Naive B cell (primary cell): ENCODE measurements at regions not wholly inside any gene's neighbourhood (a gene's known extent, or its start where the extent isn't known, plus 50 kb on each side); places are given as distances from the start of the nearest gene placed in this dataset.
A peak's percentile ranks its signal among the peaks of the same experiment; 100 is the strongest.
"Not testable (repeated sequence)": the region's sequence is repeated elsewhere in the genome, so short reads cannot be mapped to it uniquely, and the experiment has no call there.

Experiments used
- ATAC-seq, 2 donors: fragments of 150-1000 bp; cut with Tn5 transposase; 2 replicates each; pipeline ENCODE4 v1.10.0; 2021; ENCODE audit warnings: low read depth in 2 of 2, mild to moderate bottlenecking in 2 of 2, moderate library complexity in 2 of 2
- DNase-seq: peaks from one replicate; pipeline ENCODE4 v3.0.0; 2022
- H3K27ac Mint-ChIP-seq, 6 donors: one replicate each; pipeline ENCODE4 v1.8.0; 2020 to 2022; ENCODE audit warnings: mild to moderate bottlenecking in 6 of 6, mixed read lengths in 6 of 6, moderate library complexity in 5 of 6, inconsistent platforms in 2 of 6
- H3K27me3 Mint-ChIP-seq, 3 donors: one replicate each; pipeline ENCODE4 v1.8.0; 2021 to 2022; ENCODE audit warnings: mixed read lengths in 3 of 3, mild to moderate bottlenecking in 1 of 3
- H3K36me3 Mint-ChIP-seq, 2 donors: one replicate each; pipeline ENCODE4 v1.8.0; 2020 to 2022; ENCODE audit warnings: mixed read lengths in 2 of 2, inconsistent platforms in 1 of 2, mild to moderate bottlenecking in 1 of 2
- H3K4me1 Mint-ChIP-seq, 3 donors: one replicate each; pipeline ENCODE4 v1.8.0; 2020 to 2022; ENCODE audit warnings: mixed read lengths in 3 of 3, inconsistent platforms in 1 of 3, mild to moderate bottlenecking in 1 of 3, moderate library complexity in 1 of 3
- H3K4me3 Mint-ChIP-seq, 8 donors: one replicate each; pipeline ENCODE4 v1.8.0; 2020 to 2022; ENCODE audit warnings: mild to moderate bottlenecking in 8 of 8, mixed read lengths in 8 of 8, moderate library complexity in 8 of 8, inconsistent platforms in 2 of 8
- H3K9me3 Mint-ChIP-seq, 7 donors: one replicate each; pipeline ENCODE4 v1.8.0; 2020 to 2022; ENCODE audit warnings: mixed read lengths in 7 of 7, mild to moderate bottlenecking in 5 of 7, inconsistent platforms in 2 of 7, moderate library complexity in 1 of 7

DNA sequence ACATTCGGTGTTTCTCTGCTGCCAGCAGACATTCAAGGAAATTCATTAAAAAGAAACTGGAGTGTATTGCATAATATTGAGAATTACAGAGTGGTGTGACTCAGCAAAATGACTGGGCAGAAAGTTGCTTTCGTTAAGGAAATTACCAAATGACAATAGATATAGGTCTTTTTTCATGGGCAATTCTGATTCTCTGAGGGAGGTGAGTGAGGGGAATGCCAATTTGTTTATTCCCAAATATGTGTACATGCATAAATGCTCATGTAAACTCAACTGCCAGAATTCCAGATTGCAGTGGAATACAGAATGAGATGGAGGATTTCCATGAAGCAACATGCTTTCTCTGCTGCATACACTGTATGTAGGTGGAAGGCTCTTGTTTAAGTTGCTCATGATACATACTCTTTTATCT, 1730.1 kb downstream of the SLITRK5 start:
- H3K27ac Mint-ChIP-seq: no peak overlapping the region

GRCh38 chr13:89402211-89402610, 1731.0 kb downstream of the SLITRK5 start:
- DNase-seq (no peak), ATAC-seq (no peak)
- Mint-ChIP-seq H3K9me3 (peaks cover 0 to 13% (median 4%) of the 10 kb centered on the region in 7 donors), H3K36me3 (no peaks in the 10 kb centered on the region), H3K27ac (peak overlapping the region in 1 of 6 donors; percentile 35), H3K4me1 (no peaks in the 10 kb centered on the region), H3K27me3 (no peaks in the 10 kb centered on the region), H3K4me3 (no peak overlapping the region)

More for the DNA sequence above, 1730.1 kb downstream of the SLITRK5 start:
- Mint-ChIP-seq H3K9me3 (peaks cover 0 to 13% (median 4%) of the 10 kb centered on the region in 7 donors), H3K4me3 (no peak overlapping the region), H3K4me1 (no peaks in the 10 kb centered on the region), H3K36me3 (no peaks in the 10 kb centered on the region), H3K27me3 (no peaks in the 10 kb centered on the region)
- no peak for DNase-seq
- no peak for ATAC-seq

DNA sequence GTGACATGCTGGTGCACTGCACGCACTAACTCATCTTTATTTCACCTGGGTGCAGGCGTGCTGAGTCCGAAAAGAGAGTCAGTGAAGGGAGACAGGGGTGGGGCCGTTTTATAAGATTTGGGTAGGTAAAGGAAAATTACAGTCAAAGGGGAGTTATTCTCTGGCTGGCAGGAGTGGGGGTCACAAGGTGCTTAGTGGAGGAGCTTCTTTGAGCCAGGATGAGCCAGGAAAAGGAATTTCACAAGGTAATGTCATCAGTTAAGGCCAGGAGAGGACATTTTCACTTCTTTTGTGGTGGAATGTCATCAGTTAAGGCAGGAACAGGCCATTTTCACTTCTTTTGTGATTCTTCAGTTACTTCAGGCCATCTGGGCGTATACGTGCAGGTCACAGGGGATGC, 1734.9 kb downstream of the SLITRK5 start:
- H3K36me3 Mint-ChIP-seq: not testable (repeated sequence)

GRCh38 chr13:89407357-89407756, 1736.2 kb downstream of the SLITRK5 start:
- H3K27me3 Mint-ChIP-seq: no peaks in the 10 kb centered on the region
- no peak for DNase-seq
- H3K4me3 Mint-ChIP-seq: no peak overlapping the region
- H3K4me1 Mint-ChIP-seq: no peaks in the 10 kb centered on the region
- no peak overlapping the region for H3K27ac Mint-ChIP-seq
- ATAC-seq: no peak
- H3K36me3 Mint-ChIP-seq: no peaks in the 10 kb centered on the region
- H3K9me3 Mint-ChIP-seq: peaks cover 0 to 6% (median 0%) of the 10 kb centered on the region in 7 donors

More for the DNA sequence above, 1734.9 kb downstream of the SLITRK5 start:
- DNase-seq, H3K9me3 Mint-ChIP-seq, ATAC-seq, H3K4me3 Mint-ChIP-seq, H3K4me1 Mint-ChIP-seq, H3K27me3 Mint-ChIP-seq: not testable (repeated sequence)
- peak overlapping the region in 1 of 6 donors; percentile 39 for H3K27ac Mint-ChIP-seq

DNA sequence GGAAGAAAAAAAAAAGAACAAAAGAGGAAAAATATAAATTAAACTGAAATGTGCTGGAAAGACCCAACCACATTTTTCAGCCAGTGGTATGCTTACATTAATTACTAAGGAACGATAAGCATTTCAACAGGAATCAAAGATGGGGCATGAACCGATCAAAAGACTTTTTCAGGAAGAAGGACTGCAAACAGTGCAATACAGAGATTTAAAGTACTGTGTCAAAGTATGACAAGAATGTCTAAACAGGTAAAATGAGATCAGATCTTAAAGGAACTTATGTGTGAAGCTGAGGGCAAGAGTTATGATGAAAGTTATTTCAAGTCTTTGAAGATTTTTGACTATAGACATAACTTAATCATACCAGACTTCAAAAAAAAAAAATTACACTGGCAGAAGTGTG, 1761.8 kb downstream of the SLITRK5 start:
- H3K36me3 Mint-ChIP-seq: no peaks in the 10 kb centered on the region

GRCh38 chr13:89434624-89435023, 1763.5 kb downstream of the SLITRK5 start:
- H3K9me3 Mint-ChIP-seq, DNase-seq, H3K27ac Mint-ChIP-seq, H3K36me3 Mint-ChIP-seq, H3K27me3 Mint-ChIP-seq, ATAC-seq, H3K4me3 Mint-ChIP-seq, H3K4me1 Mint-ChIP-seq: not testable (repeated sequence)

More for the DNA sequence above, 1761.8 kb downstream of the SLITRK5 start:
- H3K27me3 Mint-ChIP-seq: no peaks in the 10 kb centered on the region
- ATAC-seq (no peak), DNase-seq (no peak)
- peaks cover 0 to 7% (median 5%) of the 10 kb centered on the region in 7 donors for H3K9me3 Mint-ChIP-seq
- H3K4me3 Mint-ChIP-seq: no peak overlapping the region
- no peak overlapping the region for H3K27ac Mint-ChIP-seq
- no peaks in the 10 kb centered on the region for H3K4me1 Mint-ChIP-seq

- no peaks in the 10 kb centered on the region for H3K36me3 Mint-ChIP-seq
- no peak overlapping the region for H3K4me3 Mint-ChIP-seq
- DNase-seq (no peak), ATAC-seq (no peak)
- no peaks in the 10 kb centered on the region for H3K4me1 Mint-ChIP-seq
- no peak overlapping the region for H3K27ac Mint-ChIP-seq
- H3K27me3 Mint-ChIP-seq: no peaks in the 10 kb centered on the region
- peaks cover 0 to 9% (median 5%) of the 10 kb centered on the region in 7 donors for H3K9me3 Mint-ChIP-seq
These were observed 1783.5 kb downstream of the SLITRK5 start for GRCh38 chr13:89454681-89455080.

DNA sequence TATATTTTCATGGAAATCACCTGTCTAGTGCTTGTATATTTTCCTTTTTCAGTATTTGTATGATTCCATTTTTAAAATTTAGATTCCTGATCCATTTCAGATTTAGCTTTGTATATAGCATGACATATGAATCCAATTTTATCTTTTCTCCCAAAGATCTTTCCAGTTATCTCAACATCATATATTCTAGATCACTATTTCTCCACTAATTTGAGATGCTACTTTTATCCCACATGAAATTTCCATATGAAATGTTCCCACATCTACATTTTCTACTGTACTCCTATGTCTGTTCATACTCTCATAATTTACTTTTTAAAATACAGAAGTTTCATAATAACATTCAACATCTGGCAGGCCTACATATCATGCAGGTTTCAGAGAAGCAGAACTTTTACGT, 1784.1 kb downstream of the SLITRK5 start:
- ATAC-seq: no peak
- H3K27me3 Mint-ChIP-seq: no peaks in the 10 kb centered on the region
- H3K27ac Mint-ChIP-seq: no peak overlapping the region
- H3K9me3 Mint-ChIP-seq: peaks cover 0 to 9% (median 5%) of the 10 kb centered on the region in 7 donors
- no peaks in the 10 kb centered on the region for H3K4me1 Mint-ChIP-seq
- H3K4me3 Mint-ChIP-seq: no peak overlapping the region
- no peaks in the 10 kb centered on the region for H3K36me3 Mint-ChIP-seq
- DNase-seq: no peak

DNA sequence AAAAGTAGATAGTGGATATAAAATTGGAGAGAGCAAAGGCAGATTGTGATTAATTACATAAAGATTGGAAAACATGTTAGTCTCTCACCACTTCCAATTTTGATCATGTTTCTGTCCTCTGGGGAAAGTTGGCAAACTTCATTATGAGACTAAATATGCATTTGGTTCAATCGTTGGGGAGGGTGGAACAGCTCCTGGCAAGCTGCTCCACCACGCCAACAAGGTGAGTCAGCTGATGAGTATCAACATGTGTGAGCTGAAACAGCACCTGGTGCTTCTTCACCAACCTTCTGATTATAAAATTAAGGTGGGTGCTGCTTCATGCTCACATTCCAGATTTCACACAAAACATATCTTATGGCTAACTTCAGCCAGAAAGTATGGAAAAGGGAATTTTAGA, 1784.6 kb downstream of the SLITRK5 start:
- Mint-ChIP-seq H3K27me3 (no peaks in the 10 kb centered on the region), H3K4me1 (no peaks in the 10 kb centered on the region), H3K9me3 (peaks cover 0 to 9% (median 5%) of the 10 kb centered on the region in 7 donors), H3K36me3 (no peaks in the 10 kb centered on the region), H3K27ac (no peak overlapping the region), H3K4me3 (no peak overlapping the region)
- ATAC-seq (no peak), DNase-seq (no peak)

DNA sequence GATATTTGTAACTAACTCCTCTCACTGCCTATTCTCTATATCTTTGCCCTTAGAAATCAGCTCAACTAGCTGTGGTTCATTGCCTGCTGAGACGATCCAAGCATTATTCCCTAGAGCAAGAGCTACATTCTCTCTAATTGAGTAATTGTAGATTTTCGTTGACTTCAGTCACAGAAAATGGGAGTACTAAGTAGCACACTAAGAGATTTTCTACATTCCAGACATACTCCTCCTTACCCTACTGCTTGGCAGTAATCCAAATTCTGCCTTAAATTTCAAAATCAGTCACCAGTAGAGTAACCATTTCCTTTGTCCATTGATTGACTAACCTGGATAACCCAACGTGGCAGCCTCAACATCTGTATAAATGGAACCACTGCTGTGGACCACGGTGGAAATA, 1786.8 kb downstream of the SLITRK5 start:
- no peak overlapping the region for H3K4me3 Mint-ChIP-seq
- H3K4me1 Mint-ChIP-seq: no peaks in the 10 kb centered on the region
- DNase-seq: no peak
- H3K9me3 Mint-ChIP-seq: peaks cover 0 to 7% (median 5%) of the 10 kb centered on the region in 7 donors
- no peaks in the 10 kb centered on the region for H3K27me3 Mint-ChIP-seq
- no peak overlapping the region for H3K27ac Mint-ChIP-seq
- ATAC-seq: no peak
- no peaks in the 10 kb centered on the region for H3K36me3 Mint-ChIP-seq

DNA sequence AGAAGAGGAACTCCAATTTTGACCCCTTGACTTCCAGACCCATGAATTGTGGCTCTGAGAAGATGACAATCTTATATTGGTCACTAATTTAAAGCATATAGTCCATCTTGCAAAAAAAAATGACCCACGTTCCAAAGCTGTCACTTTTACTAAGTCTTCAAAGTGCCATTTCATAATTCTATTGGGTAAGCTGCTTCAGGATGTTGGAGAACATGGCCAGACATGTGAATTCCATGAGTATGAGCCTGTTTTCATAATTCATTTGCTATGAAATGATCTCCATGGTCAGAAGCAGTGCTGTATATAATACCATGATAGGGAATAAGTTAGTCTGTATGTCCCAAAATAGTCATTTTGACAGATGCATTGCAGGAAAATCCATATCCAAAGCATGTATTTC, 1787.3 kb downstream of the SLITRK5 start:
- H3K4me1 Mint-ChIP-seq: no peaks in the 10 kb centered on the region
- no peak for ATAC-seq
- no peak overlapping the region for H3K4me3 Mint-ChIP-seq
- peaks cover 0 to 7% (median 5%) of the 10 kb centered on the region in 7 donors for H3K9me3 Mint-ChIP-seq
- H3K36me3 Mint-ChIP-seq: no peaks in the 10 kb centered on the region
- no peak for DNase-seq
- H3K27ac Mint-ChIP-seq: no peak overlapping the region
- no peaks in the 10 kb centered on the region for H3K27me3 Mint-ChIP-seq

DNA sequence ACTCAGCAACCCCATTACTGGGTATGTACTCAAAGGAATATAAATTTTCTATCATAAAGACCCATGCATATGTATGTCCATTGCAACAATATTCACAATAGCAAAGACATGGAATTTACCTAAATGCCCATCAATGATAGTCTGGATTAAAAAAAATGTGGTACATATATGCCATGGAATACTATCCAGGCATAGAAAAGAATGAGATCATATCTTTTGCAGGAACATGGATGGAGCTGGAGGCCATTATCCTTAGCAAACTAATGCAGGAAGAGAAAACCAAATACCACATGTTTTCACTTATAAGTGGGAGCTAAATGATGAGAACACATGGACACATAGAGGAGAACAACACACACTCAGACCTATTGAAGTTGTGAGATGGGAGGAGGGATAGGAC, 1789.7 kb downstream of the SLITRK5 start:
- not testable (repeated sequence) for DNase-seq, H3K36me3 Mint-ChIP-seq, H3K4me1 Mint-ChIP-seq, ATAC-seq, H3K27ac Mint-ChIP-seq, H3K9me3 Mint-ChIP-seq, H3K4me3 Mint-ChIP-seq, H3K27me3 Mint-ChIP-seq

DNA sequence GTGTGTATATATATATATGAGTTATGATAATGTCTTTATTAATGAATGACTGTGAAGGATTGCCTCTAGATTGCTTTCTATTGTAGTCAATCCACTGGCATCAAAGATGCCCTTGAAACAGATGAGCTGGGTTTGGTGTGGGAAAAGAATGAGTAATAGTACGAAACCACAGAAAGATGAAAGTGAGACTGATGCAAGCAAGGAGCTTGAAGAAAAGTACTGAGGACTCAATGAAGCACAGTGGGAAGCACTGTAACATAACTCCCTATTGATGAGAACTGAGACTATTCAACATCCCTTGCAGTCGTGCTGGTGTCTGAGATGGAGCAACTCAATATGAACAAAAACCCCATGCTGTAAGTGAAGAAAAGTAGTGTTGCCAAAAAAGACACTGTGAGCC, 1794.2 kb downstream of the SLITRK5 start:
- Mint-ChIP-seq H3K36me3 (no peaks in the 10 kb centered on the region), H3K9me3 (peaks cover 0 to 7% (median 2%) of the 10 kb centered on the region in 7 donors), H3K4me3 (no peak overlapping the region), H3K27ac (no peak overlapping the region), H3K4me1 (no peaks in the 10 kb centered on the region), H3K27me3 (no peaks in the 10 kb centered on the region)
- no peak for DNase-seq
- ATAC-seq: no peak

DNA sequence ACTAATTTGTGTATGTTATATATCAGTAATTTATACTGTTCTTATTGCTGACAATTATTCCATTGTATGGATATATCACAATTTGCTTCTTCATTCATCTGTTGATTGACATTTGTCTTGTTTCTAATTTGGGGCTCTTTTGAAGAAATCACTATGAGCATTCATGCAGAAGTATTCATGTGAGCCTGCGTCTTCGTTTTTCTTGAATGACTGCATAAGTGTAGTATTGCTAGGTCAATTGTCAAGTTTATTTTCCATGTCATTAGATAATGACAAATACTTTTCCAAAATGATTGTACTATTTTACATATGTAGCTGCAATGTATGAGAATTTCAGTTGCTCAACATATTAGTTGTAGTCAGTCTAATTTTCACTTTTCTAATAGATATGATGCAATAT, 1796.9 kb downstream of the SLITRK5 start:
- Mint-ChIP-seq H3K27me3 (no peaks in the 10 kb centered on the region), H3K27ac (no peak overlapping the region), H3K4me1 (no peaks in the 10 kb centered on the region), H3K4me3 (no peak overlapping the region), H3K9me3 (peaks cover 4 to 14% (median 11%) of the 10 kb centered on the region in 7 donors), H3K36me3 (no peaks in the 10 kb centered on the region)
- ATAC-seq (no peak), DNase-seq (no peak)

- Mint-ChIP-seq H3K36me3 (no peaks in the 10 kb centered on the region), H3K4me3 (no peak overlapping the region), H3K27ac (no peak overlapping the region), H3K4me1 (no peaks in the 10 kb centered on the region), H3K27me3 (no peaks in the 10 kb centered on the region), H3K9me3 (peaks cover 9 to 29% (median 24%) of the 10 kb centered on the region in 7 donors)
- DNase-seq (no peak), ATAC-seq (no peak)
These were observed 1799.7 kb downstream of the SLITRK5 start for GRCh38 chr13:89470901-89471300.
